M059J (cell line): ENCODE measurements at regions not wholly inside any gene's neighbourhood (a gene's known extent, or its start where the extent isn't known, plus 50 kb on each side); places are given as distances from the start of the nearest gene placed in this dataset.
"Not testable (repeated sequence)": the region's sequence is repeated elsewhere in the genome, so short reads cannot be mapped to it uniquely, and the experiment has no call there.

Experiments used
- DNase-seq: peaks from one replicate; pipeline ENCODE4 v3.0.0-alpha.2; 2012; ENCODE audit warnings: low read depth

- DNase-seq = no peak
Measured at GRCh38 chr21:20351138-20351537, 647.1 kb upstream of the NCAM2 start.

- no peak for DNase-seq
Measured at GRCh38 chr21:20353351-20353750, 644.9 kb upstream of the NCAM2 start.

GRCh38 chr21:20373031-20373430 lies 625.2 kb upstream of the NCAM2 start:
- DNase-seq = no peak

GRCh38 chr21:20377250-20377649 lies 621.0 kb upstream of the NCAM2 start:
- DNase-seq = no peak

GRCh38 chr21:20388400-20388799 lies 609.8 kb upstream of the NCAM2 start:
- no peak for DNase-seq

- DNase-seq = no peak
Measured at GRCh38 chr21:20396798-20397197, 601.4 kb upstream of the NCAM2 start.

- DNase-seq = no peak
Measured at GRCh38 chr21:20404915-20405314, 593.3 kb upstream of the NCAM2 start.

GRCh38 chr21:20418353-20418752 lies 579.9 kb upstream of the NCAM2 start:
- no peak for DNase-seq

GRCh38 chr21:20419772-20420171 lies 578.4 kb upstream of the NCAM2 start:
- no peak for DNase-seq

- no peak for DNase-seq
Measured at GRCh38 chr21:20424943-20425342, 573.3 kb upstream of the NCAM2 start.

- no peak for DNase-seq
Measured at GRCh38 chr21:20425856-20426255, 572.4 kb upstream of the NCAM2 start.

- DNase-seq = no peak
Measured at GRCh38 chr21:20440338-20440737, 557.9 kb upstream of the NCAM2 start.

- DNase-seq = peak; percentile 1
Measured at GRCh38 chr21:20443558-20444155, 554.6 kb upstream of the NCAM2 start.

- no peak for DNase-seq
Measured at GRCh38 chr21:20445971-20446370, 552.2 kb upstream of the NCAM2 start.

GRCh38 chr21:20451046-20451445 lies 547.2 kb upstream of the NCAM2 start:
- DNase-seq = no peak

- DNase-seq = no peak
Measured at GRCh38 chr21:20452935-20453334, 545.3 kb upstream of the NCAM2 start.

- DNase-seq = peak; percentile 12
Measured at GRCh38 chr21:20459838-20460237, 538.4 kb upstream of the NCAM2 start.

GRCh38 chr21:20463362-20463761 lies 534.8 kb upstream of the NCAM2 start:
- no peak for DNase-seq

- no peak for DNase-seq
Measured at GRCh38 chr21:20469361-20469760, 528.8 kb upstream of the NCAM2 start.

- DNase-seq = no peak
Measured at GRCh38 chr21:20486303-20486702, 511.9 kb upstream of the NCAM2 start.

GRCh38 chr21:20502915-20503314 lies 495.3 kb upstream of the NCAM2 start:
- not testable (repeated sequence) for DNase-seq

GRCh38 chr21:20507783-20508182 lies 490.4 kb upstream of the NCAM2 start:
- no peak for DNase-seq

GRCh38 chr21:20511216-20511880 lies 486.9 kb upstream of the NCAM2 start:
- DNase-seq = no peak

- no peak for DNase-seq
Measured at GRCh38 chr21:20515446-20515845, 482.8 kb upstream of the NCAM2 start.
